Neural progenitor cell (in vitro differentiated cells): ENCODE measurements at regions not wholly inside any gene's neighbourhood (a gene's known extent, or its start where the extent isn't known, plus 50 kb on each side); places are given as distances from the start of the nearest gene placed in this dataset.

Experiments
- EZH2phosphoT487 ChIP-seq: fragments of 200-600 bp; sonication (generic); IDR thresholded peaks from 2 replicates; pipeline ENCODE4 v1.6.1; 2017; ENCODE audit warnings: antibody characterized with exemption
- TF ChIP-seq, protein P1 (sequence below): fragments of 200-600 bp; sonication (generic); IDR thresholded peaks from 2 replicates; pipeline ENCODE4 v1.5.1; 2017; ENCODE audit warnings: antibody characterized with exemption, mild to moderate bottlenecking

DNA sequence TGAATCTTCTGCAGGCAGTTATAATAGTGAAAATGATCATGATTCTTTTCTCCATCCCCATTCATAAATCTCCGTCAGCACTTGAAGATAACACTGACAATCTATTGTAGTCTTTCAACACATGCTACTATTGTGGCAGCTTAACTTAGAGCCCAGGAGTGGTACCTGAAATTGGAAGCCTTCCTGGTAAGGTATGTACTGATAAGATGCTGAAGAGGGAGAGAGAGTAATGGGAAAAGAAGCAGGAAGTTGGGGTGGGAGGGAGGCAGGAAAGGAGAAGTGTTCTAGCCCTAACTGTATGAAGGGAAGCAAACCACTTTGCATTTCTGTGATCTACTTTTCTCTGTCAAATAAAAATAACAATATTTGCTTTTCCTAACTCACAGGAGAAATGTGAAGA lies 197.4 kb upstream of the RORA start:
- TF ChIP-seq, protein P1, sequence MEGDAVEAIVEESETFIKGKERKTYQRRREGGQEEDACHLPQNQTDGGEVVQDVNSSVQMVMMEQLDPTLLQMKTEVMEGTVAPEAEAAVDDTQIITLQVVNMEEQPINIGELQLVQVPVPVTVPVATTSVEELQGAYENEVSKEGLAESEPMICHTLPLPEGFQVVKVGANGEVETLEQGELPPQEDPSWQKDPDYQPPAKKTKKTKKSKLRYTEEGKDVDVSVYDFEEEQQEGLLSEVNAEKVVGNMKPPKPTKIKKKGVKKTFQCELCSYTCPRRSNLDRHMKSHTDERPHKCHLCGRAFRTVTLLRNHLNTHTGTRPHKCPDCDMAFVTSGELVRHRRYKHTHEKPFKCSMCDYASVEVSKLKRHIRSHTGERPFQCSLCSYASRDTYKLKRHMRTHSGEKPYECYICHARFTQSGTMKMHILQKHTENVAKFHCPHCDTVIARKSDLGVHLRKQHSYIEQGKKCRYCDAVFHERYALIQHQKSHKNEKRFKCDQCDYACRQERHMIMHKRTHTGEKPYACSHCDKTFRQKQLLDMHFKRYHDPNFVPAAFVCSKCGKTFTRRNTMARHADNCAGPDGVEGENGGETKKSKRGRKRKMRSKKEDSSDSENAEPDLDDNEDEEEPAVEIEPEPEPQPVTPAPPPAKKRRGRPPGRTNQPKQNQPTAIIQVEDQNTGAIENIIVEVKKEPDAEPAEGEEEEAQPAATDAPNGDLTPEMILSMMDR, result no peak
- TF ChIP-seq EZH2phosphoT487, result no peak
